Fibroblast of the aortic adventitia (primary cell): ENCODE measurements at regions not wholly inside any gene's neighbourhood (a gene's known extent, or its start where the extent isn't known, plus 50 kb on each side); places are given as distances from the start of the nearest gene placed in this dataset.

ENCODE experiments used
- DNase-seq: peaks from one replicate; pipeline ENCODE4 v3.0.0-alpha.2; 2010; ENCODE audit warnings: low read depth
- H3K4me3 ChIP-seq: 2 replicates; pipeline ENCODE4 v1.5.1; 2011; ENCODE audit warnings: low read depth, mild to moderate bottlenecking, control low read depth, low read length, moderate library complexity
- CTCF ChIP-seq: IDR thresholded peaks from 2 replicates; pipeline ENCODE4 v1.5.1; 2011; ENCODE audit warnings: mild to moderate bottlenecking, low read length, control low read depth, inconsistent platforms; ENCODE audit not compliant: insufficient read depth

- no peak for DNase-seq
- H3K4me3 ChIP-seq: no peak overlapping the region
- TF ChIP-seq CTCF: no peak
These were observed 1832.8 kb upstream of the FLRT2 start for GRCh38 chr14:83697099-83697498.

GRCh38 chr14:83702619-83703018 is 1827.3 kb upstream of the FLRT2 start:
- no peak overlapping the region for H3K4me3 ChIP-seq
- no peak for DNase-seq
- no peak for TF ChIP-seq CTCF

GRCh38 chr14:83706231-83706954 is 1823.6 kb upstream of the FLRT2 start:
- no peak for DNase-seq
- TF ChIP-seq CTCF: no peak
- H3K4me3 ChIP-seq: no peak overlapping the region

- no peak for DNase-seq
- no peak overlapping the region for H3K4me3 ChIP-seq
- TF ChIP-seq CTCF: no peak
These were observed 1822.9 kb upstream of the FLRT2 start for GRCh38 chr14:83707056-83707455.

- no peak for DNase-seq
These were observed 1820.8 kb upstream of the FLRT2 start for GRCh38 chr14:83709116-83709515.

GRCh38 chr14:83711046-83711445 is 1818.9 kb upstream of the FLRT2 start:
- no peak overlapping the region for H3K4me3 ChIP-seq
- no peak for DNase-seq
- no peak for TF ChIP-seq CTCF

More at GRCh38 chr14:83709116-83709515, 1820.8 kb upstream of the FLRT2 start:
- no peak overlapping the region for H3K4me3 ChIP-seq
- TF ChIP-seq CTCF: no peak
